ENCODE measurements at regions not wholly inside any gene's neighbourhood (a gene's known extent, or its start where the extent isn't known, plus 50 kb on each side); places are given as distances from the start of the nearest gene placed in this dataset.
A peak's percentile ranks its signal among the peaks of the same experiment; 100 is the strongest.
"Not testable (repeated sequence)": the region's sequence is repeated elsewhere in the genome, so short reads cannot be mapped to it uniquely, and the experiment has no call there.

DNA sequence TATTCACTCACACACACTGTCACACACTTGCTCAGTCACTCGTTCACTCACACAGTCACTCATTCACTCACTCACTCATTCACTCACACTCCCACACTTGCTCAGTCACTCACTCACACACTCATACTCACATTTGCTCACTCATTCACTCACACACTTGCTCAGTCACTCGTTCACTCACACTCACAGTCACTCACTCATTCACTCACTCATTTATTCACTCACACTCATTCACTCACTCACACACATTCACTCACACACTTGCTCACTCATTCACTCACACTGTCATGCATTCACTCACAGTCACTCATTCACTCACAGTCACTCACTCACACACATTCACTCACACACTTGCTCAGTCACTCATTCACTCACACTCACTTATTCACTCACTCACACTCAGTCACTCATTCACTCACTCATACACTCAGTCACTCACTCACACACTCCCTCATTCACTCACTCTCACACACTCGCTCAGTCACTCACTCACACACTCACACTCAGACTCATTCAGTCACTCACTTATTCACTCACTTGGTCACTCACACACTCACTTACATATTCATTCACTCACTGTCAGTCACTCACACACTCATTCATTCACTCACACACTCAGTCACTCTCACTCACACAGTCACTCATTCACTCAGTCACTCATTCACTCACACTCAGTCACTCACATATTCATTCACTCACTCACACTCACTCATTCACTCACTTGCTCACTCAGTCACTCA, 167.0 kb upstream of the C1orf174 start:
- ATAC-seq (no peak), DNase-seq (no peak)

DNA sequence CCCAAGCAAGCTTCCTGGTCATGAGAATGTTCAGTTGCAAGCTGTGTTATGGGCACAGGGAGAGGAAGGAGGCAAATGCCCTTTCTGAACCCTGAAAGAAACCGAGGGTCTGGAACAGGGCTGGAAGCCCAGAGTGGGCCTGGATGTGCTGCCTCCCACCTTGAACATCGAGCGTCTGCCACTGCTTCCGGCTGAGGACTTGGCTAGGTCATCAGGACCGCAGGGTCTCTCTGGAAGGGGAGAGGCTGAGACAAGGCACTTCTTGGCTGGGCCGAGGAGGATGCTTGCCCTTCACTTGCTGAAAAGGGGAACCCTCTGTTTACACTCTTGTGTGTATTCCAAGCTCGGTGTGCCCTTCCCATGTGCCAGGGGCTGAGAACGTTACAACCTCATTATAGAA, 168.0 kb upstream of the C1orf174 start:
- ATAC-seq (no peak), DNase-seq (no peak)

- DNase-seq (no peak), ATAC-seq (no peak)
Measured at GRCh38 chr1:4071653-4072052, 171.6 kb upstream of the C1orf174 start.

GRCh38 chr1:4072481-4073153, 172.5 kb upstream of the C1orf174 start:
- DNase-seq (no peak), ATAC-seq (no peak)

GRCh38 chr1:4075436-4076225, 175.6 kb upstream of the C1orf174 start:
- DNase-seq (no peak), ATAC-seq (no peak)

GRCh38 chr1:4076346-4076745, 176.3 kb upstream of the C1orf174 start:
- ATAC-seq, result no peak
- DNase-seq, result no peak

GRCh38 chr1:4078091-4078962, 178.3 kb upstream of the C1orf174 start:
- DNase-seq, ATAC-seq: not testable (repeated sequence)

DNA sequence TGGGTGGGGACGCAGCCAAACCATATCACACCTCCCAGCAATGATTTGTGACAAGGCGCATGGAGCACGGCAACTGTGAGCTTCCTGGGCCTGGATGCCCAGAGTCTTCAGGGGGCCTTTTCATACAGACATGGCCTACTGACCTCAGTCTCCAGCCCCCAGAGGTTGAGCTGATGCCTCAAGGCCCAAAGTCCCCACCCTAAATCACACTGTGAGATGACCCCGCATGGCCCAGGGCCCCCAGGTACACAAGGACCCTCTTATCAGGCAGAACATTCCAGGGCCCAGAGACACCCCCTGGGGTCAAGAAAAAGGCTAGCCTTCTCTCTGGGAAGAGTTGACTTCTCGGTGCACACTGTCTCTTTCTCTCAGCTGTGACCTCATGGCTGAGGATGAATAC, 179.7 kb upstream of the C1orf174 start:
- DNase-seq (no peak), ATAC-seq (no peak)

DNA sequence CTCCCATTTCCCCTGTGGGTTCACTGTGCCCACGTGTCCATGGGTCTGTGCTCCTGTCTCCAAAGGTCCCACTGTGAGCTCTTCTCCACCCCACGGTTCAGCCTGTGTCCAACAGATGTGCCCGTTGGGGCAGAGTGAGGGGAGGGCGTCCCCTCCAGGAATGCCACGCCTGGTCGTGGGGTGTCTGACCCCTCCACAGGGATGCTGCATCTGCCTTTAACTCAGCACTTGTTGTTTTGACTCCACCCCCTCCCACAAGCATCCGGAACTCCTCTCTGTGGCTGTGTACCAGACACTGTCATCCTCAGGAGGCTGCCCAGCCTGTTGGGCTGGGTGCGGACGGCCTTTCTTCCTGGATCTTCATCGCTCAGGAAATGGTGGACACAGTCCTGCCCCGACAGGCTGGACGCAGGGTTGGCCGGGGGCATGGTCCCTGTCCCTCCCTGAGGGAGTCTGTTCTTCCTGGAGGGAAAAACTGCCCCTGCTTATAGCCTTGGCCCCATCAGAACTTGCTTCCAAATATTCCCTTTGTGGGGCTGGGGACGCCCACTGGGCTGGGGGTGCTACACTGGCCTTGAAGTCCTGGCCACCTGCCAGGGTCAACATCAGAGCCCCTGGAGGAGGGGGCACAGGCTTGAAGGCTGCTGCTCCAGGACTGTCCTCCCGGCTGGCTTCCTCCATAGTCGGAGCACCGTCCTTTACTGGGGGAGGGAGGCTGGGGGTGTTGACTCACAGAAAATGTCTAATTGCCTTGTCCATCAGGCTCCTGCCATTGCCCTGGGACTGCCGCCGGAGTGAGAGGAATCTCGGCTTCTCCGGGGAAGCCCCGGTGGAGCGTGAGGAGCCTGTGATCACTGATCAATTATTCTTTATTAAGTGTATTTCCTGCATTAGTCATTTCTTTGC, 182.0 kb upstream of the C1orf174 start:
- ATAC-seq, result no peak
- DNase-seq, result no peak

GRCh38 chr1:4083231-4084047, 183.4 kb upstream of the C1orf174 start:
- no peak for DNase-seq
- no peak for ATAC-seq

DNA sequence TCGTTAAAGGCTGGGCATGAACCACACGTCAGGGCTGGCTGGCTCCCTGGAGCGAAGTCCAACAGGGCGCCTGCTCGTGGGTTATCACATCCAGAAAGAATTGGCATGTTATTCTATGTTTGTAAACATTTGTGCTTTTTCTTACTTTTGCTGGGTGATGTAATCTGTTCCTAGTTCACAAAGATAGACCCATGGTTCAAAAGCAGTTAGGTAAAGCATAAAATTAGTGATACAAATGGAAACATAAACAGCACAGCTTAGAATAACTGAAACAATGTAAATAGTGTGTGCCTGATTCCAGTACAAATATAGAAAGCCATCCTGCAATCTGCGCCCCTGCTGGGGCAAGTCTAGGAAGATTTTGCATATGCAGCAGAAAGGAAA, 184.0 kb upstream of the C1orf174 start:
- DNase-seq (no peak), ATAC-seq (no peak)

- ATAC-seq (no peak), DNase-seq (no peak)
Measured at GRCh38 chr1:4084446-4084845, 184.4 kb upstream of the C1orf174 start.

GRCh38 chr1:4084896-4085295, 184.8 kb upstream of the C1orf174 start:
- no peak for DNase-seq

DNA sequence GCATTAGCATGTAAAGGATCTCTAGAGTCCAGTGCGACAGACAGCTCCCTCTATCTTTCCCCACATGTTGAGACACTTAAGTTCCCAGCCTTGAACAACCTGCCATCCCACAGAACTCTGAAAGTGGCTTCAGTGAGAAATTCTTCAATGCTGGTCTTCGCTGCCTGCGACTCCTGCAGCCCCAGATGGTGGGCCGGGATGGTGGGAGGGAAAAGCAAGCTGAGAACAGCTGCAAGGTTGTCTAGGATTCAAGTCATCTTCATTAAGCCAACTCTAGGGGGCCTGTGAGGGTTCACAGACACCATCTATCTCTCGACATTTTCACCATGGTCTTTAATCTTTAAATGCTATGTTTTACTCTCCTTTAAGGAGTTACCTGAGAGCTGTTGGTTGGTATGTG, 185.5 kb upstream of the C1orf174 start:
- DNase-seq, result no peak
- ATAC-seq, result no peak

More at GRCh38 chr1:4084896-4085295, 184.8 kb upstream of the C1orf174 start:
- no peak for ATAC-seq

GRCh38 chr1:4086085-4086850, 186.2 kb upstream of the C1orf174 start:
- DNase-seq (no peak), ATAC-seq (no peak)

GRCh38 chr1:4086921-4087320, 186.8 kb upstream of the C1orf174 start:
- DNase-seq (no peak), ATAC-seq (no peak)

- ATAC-seq, result peak; percentile 37
- DNase-seq, result no peak
Measured at GRCh38 chr1:4087530-4088420, 187.7 kb upstream of the C1orf174 start.

GRCh38 chr1:4088676-4089075, 188.6 kb upstream of the C1orf174 start:
- ATAC-seq, result no peak
- DNase-seq, result no peak

All from stimulated activated naive CD8-positive, alpha-beta T cell treated with anti-CD3 and anti-CD28 coated beads, Interleukin-15, Interleukin-2, amounts not matched to agents 100 U/mL and 50 U/mL, for 24 hours (primary cell).